IPS-18a (cell line): ENCODE measurements at regions not wholly inside any gene's neighbourhood (a gene's known extent, or its start where the extent isn't known, plus 50 kb on each side); places are given as distances from the start of the nearest gene placed in this dataset.
"Not testable (repeated sequence)": the region's sequence is repeated elsewhere in the genome, so short reads cannot be mapped to it uniquely, and the experiment has no call there.

Source experiments
- H3K27ac ChIP-seq: one replicate; pipeline ENCODE4 v1.5.1; 2013; ENCODE audit warnings: low read length
- H3K27me3 ChIP-seq: one replicate; pipeline ENCODE4 v1.6.1; 2013; ENCODE audit warnings: mild to moderate bottlenecking, low read length; ENCODE audit not compliant: control insufficient read depth, insufficient read depth
- H3K36me3 ChIP-seq: one replicate; pipeline ENCODE4 v1.6.1; 2013; ENCODE audit warnings: low read depth, low read length; ENCODE audit not compliant: control insufficient read depth
- H3K4me1 ChIP-seq: one replicate; pipeline ENCODE4 v1.6.1; 2013; ENCODE audit warnings: low read depth, low read length; ENCODE audit not compliant: control insufficient read depth
- H3K4me3 ChIP-seq: one replicate; pipeline ENCODE4 v1.5.1; 2013; ENCODE audit warnings: low read length
- H3K9ac ChIP-seq: one replicate; pipeline ENCODE4 v1.6.1; 2013; ENCODE audit warnings: mild to moderate bottlenecking, low read length, moderate library complexity
- H3K9me3 ChIP-seq: one replicate; pipeline ENCODE4 v1.6.1; 2013; ENCODE audit warnings: low read depth, low read length; ENCODE audit not compliant: control insufficient read depth

DNA sequence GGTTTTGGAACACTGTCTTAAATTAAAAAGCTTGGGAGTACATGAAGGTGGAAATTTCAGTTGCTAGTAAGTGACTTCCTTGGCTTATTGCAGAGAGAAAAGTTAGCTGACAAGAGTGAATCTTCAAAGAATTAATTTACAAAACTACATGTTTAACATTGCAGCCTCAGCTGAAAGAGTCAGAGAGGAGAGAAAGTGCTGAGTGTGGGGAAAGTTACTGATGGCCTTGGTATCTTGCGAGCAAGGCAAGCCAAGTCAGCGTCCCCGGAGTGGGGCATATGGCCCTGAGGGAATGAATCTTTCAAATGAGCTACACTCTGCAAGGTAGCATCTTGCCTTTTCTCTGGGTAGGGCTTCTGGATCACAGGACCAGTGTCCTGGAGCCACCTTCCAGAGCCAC lies 131.3 kb downstream of the LPIN1 start:
- Histone ChIP-seq H3K4me1 (no peaks in the 10 kb centered on the region), H3K36me3 (no peaks in the 10 kb centered on the region), H3K27ac (no peak overlapping the region), H3K4me3 (no peak overlapping the region), H3K27me3 (no peaks in the 10 kb centered on the region), H3K9ac (no peak overlapping the region), H3K9me3 (no peaks in the 10 kb centered on the region)

GRCh38 chr2:11885253-11885652 lies 138.8 kb downstream of the LPIN1 start:
- not testable (repeated sequence) for H3K27ac ChIP-seq, H3K4me1 ChIP-seq, H3K9ac ChIP-seq, H3K4me3 ChIP-seq, H3K27me3 ChIP-seq, H3K36me3 ChIP-seq, H3K9me3 ChIP-seq

- not testable (repeated sequence) for H3K27me3 ChIP-seq, H3K9ac ChIP-seq, H3K27ac ChIP-seq, H3K9me3 ChIP-seq, H3K36me3 ChIP-seq, H3K4me1 ChIP-seq, H3K4me3 ChIP-seq
Measured at GRCh38 chr2:11886899-11887298, 140.5 kb downstream of the LPIN1 start.

GRCh38 chr2:11889101-11889850 lies 142.8 kb downstream of the LPIN1 start:
- H3K9me3 ChIP-seq: no peaks in the 10 kb centered on the region
- no peaks in the 10 kb centered on the region for H3K27me3 ChIP-seq
- H3K4me3 ChIP-seq: no peak overlapping the region

GRCh38 chr2:11889854-11890253 lies 143.4 kb downstream of the LPIN1 start:
- no peak overlapping the region for H3K9ac ChIP-seq
- H3K9me3 ChIP-seq: no peaks in the 10 kb centered on the region
- H3K4me1 ChIP-seq: no peaks in the 10 kb centered on the region
- H3K4me3 ChIP-seq: no peak overlapping the region
- no peaks in the 10 kb centered on the region for H3K36me3 ChIP-seq
- no peak overlapping the region for H3K27ac ChIP-seq
- H3K27me3 ChIP-seq: no peaks in the 10 kb centered on the region

More at GRCh38 chr2:11889101-11889850, 142.8 kb downstream of the LPIN1 start:
- Histone ChIP-seq H3K36me3 (no peaks in the 10 kb centered on the region), H3K4me1 (no peaks in the 10 kb centered on the region), H3K9ac (no peak overlapping the region), H3K27ac (no peak overlapping the region)

GRCh38 chr2:11891028-11891427 lies 144.6 kb downstream of the LPIN1 start:
- no peak overlapping the region for H3K27ac ChIP-seq
- peaks cover under 1% of the 10 kb centered on the region for H3K4me1 ChIP-seq
- no peaks in the 10 kb centered on the region for H3K9me3 ChIP-seq
- no peak overlapping the region for H3K4me3 ChIP-seq
- H3K9ac ChIP-seq: no peak overlapping the region
- H3K27me3 ChIP-seq: no peaks in the 10 kb centered on the region
- H3K36me3 ChIP-seq: no peaks in the 10 kb centered on the region

GRCh38 chr2:11891671-11892440 lies 145.4 kb downstream of the LPIN1 start:
- no peak overlapping the region for H3K4me3 ChIP-seq
- peaks cover 9% of the 10 kb centered on the region for H3K4me1 ChIP-seq
- H3K9ac ChIP-seq: no peak overlapping the region
- no peak overlapping the region for H3K27ac ChIP-seq
- H3K36me3 ChIP-seq: no peaks in the 10 kb centered on the region
- no peaks in the 10 kb centered on the region for H3K9me3 ChIP-seq
- H3K27me3 ChIP-seq: no peaks in the 10 kb centered on the region

DNA sequence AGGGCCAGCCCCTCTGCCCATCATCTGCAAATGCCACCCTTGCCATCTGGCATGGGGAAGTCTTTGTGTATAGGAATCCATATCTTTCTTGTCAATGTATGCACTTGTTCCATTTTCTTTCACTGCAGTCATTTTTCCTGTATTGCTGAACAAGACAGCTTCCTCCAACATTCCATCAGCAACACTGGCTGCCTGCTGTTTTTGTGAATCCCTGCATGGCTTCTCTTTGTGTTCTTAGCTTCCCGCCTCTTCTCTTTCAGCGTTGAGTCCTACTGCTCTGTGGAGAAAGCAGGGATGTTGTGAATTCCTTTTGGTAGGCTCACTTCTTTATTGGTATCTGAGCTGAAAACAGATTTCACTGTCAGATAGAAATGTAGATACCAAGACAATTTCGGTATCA lies 150.0 kb downstream of the LPIN1 start:
- H3K9ac ChIP-seq: no peak overlapping the region
- H3K36me3 ChIP-seq: no peaks in the 10 kb centered on the region
- H3K27me3 ChIP-seq: no peaks in the 10 kb centered on the region
- no peak overlapping the region for H3K27ac ChIP-seq
- H3K4me1 ChIP-seq: peaks cover 11% of the 10 kb centered on the region
- no peaks in the 10 kb centered on the region for H3K9me3 ChIP-seq
- no peak overlapping the region for H3K4me3 ChIP-seq

GRCh38 chr2:11898576-11898975 lies 152.1 kb downstream of the LPIN1 start:
- no peaks in the 10 kb centered on the region for H3K27me3 ChIP-seq
- no peak overlapping the region for H3K9ac ChIP-seq
- H3K36me3 ChIP-seq: no peaks in the 10 kb centered on the region
- H3K9me3 ChIP-seq: no peaks in the 10 kb centered on the region
- H3K27ac ChIP-seq: no peak overlapping the region
- no peak overlapping the region for H3K4me3 ChIP-seq
- H3K4me1 ChIP-seq: peaks cover 11% of the 10 kb centered on the region

DNA sequence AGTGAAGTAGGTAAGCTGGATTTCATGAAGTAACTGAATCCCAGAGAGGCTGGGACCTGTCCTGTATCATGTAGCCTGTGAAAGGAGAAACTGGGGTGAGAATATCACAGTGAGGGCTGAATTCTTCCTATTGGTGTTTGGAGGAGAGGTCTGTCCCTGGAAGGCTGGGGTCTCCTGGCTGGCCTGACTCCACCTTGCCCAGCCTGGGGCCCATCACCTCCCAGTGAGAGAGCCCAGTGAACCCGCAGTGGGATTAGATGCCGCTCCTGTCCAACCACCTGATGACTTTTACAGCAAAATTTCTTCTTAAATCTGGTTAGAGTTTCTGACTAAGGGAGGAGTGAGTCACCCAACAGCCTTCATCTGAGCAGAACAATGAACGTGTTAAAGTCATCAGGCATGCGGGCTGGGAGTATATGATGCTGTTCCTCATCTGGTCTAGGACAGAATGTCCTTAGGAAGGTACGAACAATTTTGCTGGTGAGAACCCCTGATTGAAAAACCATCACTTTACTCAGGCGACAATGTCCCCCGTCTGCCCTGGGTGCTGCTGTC lies 152.9 kb downstream of the LPIN1 start:
- Histone ChIP-seq H3K36me3 (no peaks in the 10 kb centered on the region), H3K27ac (no peak overlapping the region), H3K27me3 (no peaks in the 10 kb centered on the region), H3K9ac (no peak overlapping the region), H3K4me3 (no peak overlapping the region), H3K4me1 (peaks cover 11% of the 10 kb centered on the region), H3K9me3 (no peaks in the 10 kb centered on the region)

- H3K4me1 ChIP-seq: peaks cover 11% of the 10 kb centered on the region
- H3K27me3 ChIP-seq, H3K9me3 ChIP-seq, H3K4me3 ChIP-seq, H3K27ac ChIP-seq, H3K36me3 ChIP-seq, H3K9ac ChIP-seq: not testable (repeated sequence)
Measured at GRCh38 chr2:11900891-11901290, 154.5 kb downstream of the LPIN1 start.
